SK-N-SH (cell line): ENCODE measurements at regions not wholly inside any gene's neighbourhood (a gene's known extent, or its start where the extent isn't known, plus 50 kb on each side); places are given as distances from the start of the nearest gene placed in this dataset.

Experiments used
- CTCF ChIA-PET: fragments of 300-600, 350-600 bp; formaldehyde crosslinking; extraction: SDS; loops from one replicate; lab custom pipeline; 2021; lab: Yijun Ruan, JAX
- POLR2A ChIA-PET: fragments of 350-600 bp; sonication (Branson Sonifier 250); formaldehyde crosslinking; extraction: SDS; loops from one replicate; lab custom pipeline; 2020; ENCODE audit warnings: antibody characterized with exemption, inconsistent platforms; lab: Yijun Ruan, JAX
- DNase-seq: peaks from one replicate; pipeline ENCODE4 v3.0.0; 2012
- H2AFZ ChIP-seq: fragments of 200-600 bp; sonication (generic); 2 replicates; pipeline ENCODE4 v1.8.1; 2016; ENCODE audit warnings: antibody characterized with exemption, mild to moderate bottlenecking, low read depth
- H3F3A ChIP-seq: fragments of 200-600 bp; sonication (generic); replicated peaks from 2 replicates; pipeline ENCODE3; 2016; ENCODE audit warnings: antibody characterized with exemption, mild to moderate bottlenecking; ENCODE audit not compliant: insufficient read depth
- H3K27ac ChIP-seq, 2 experiments: fragments of 200-500 bp in 1 of 2; fragments of 200-600 bp in 1 of 2; sonication (Bioruptor generic) in 1 of 2; sonication (generic), shearing (Covaris generic) in 1 of 2; 2 replicates each; pipeline versions ENCODE4 v1.5.1 to v1.6.1; 2014 to 2016; ENCODE audit warnings: low read depth in 2 of 2, inconsistent platforms in 1 of 2, low read length in 1 of 2, mild to moderate bottlenecking in 1 of 2, mixed read lengths in 1 of 2
- H3K27me3 ChIP-seq: fragments of 200-600 bp; sonication (generic), shearing (Covaris generic); 2 replicates; pipeline ENCODE4 v1.6.1; 2016; ENCODE audit warnings: mixed run types; ENCODE audit not compliant: insufficient read depth
- H3K36me3 ChIP-seq, 2 experiments: fragments of 200-500 bp in 1 of 2; fragments of 200-600 bp in 1 of 2; sonication (Bioruptor generic) in 1 of 2; sonication (generic) in 1 of 2; replicated peaks in 1 of 2; 2 replicates each; pipeline versions ENCODE3 to v1.5.1; 2014 to 2016; ENCODE audit warnings: low read length in 1 of 2, mild to moderate bottlenecking in 1 of 2; ENCODE audit not compliant: insufficient read depth in 2 of 2, control insufficient read depth in 1 of 2
- H3K4me1 ChIP-seq, 2 experiments: fragments of 200-500 bp in 1 of 2; fragments of 200-600 bp in 1 of 2; sonication (Bioruptor generic) in 1 of 2; sonication (generic), shearing (Covaris generic) in 1 of 2; 2 replicates each; pipeline versions ENCODE4 v1.5.1 to v1.6.1; 2014 to 2016; ENCODE audit warnings: low read depth in 1 of 2, low read length in 1 of 2, mixed run types in 1 of 2; ENCODE audit not compliant: insufficient read depth in 2 of 2, control insufficient read depth in 1 of 2
- H3K4me2 ChIP-seq: fragments of 200-600 bp; sonication (generic), shearing (Covaris generic); 2 replicates; pipeline ENCODE4 v1.6.1; 2017; ENCODE audit warnings: mixed run types
- H3K4me3 ChIP-seq, 2 experiments: fragments of 200-500 bp in 1 of 2; fragments of 200-600 bp in 1 of 2; sonication (Bioruptor generic) in 1 of 2; sonication (generic), shearing (Covaris generic) in 1 of 2; 2 replicates each; pipeline versions ENCODE4 v1.5.1 to v1.8.1; 2014 to 2016; ENCODE audit warnings: low read depth in 2 of 2, inconsistent platforms in 1 of 2, low read length in 1 of 2, mild to moderate bottlenecking in 1 of 2, mixed read lengths in 1 of 2, moderate library complexity in 1 of 2
- H3K79me2 ChIP-seq: fragments of 200-600 bp; sonication (generic); 2 replicates; pipeline ENCODE4 v1.8.1; 2017; ENCODE audit warnings: mild to moderate bottlenecking; ENCODE audit not compliant: insufficient read depth
- H3K9ac ChIP-seq: fragments of 200-600 bp; sonication (generic); 2 replicates; pipeline ENCODE4 v1.6.1; 2017; ENCODE audit warnings: mixed run types
- H3K9me2 ChIP-seq: fragments of 200-600 bp; sonication (generic); 2 replicates; pipeline ENCODE4 v1.6.1; 2017; ENCODE audit warnings: mixed run types
- H3K9me3 ChIP-seq: fragments of 200-600 bp; sonication (generic); 2 replicates; pipeline ENCODE4 v1.6.1; 2017; ENCODE audit warnings: mixed run types, mild to moderate bottlenecking, moderate library complexity
- H4K20me1 ChIP-seq: fragments of 200-600 bp; sonication (generic); 2 replicates; pipeline ENCODE4 v1.6.1; 2017; ENCODE audit warnings: mild to moderate bottlenecking, mixed run types; ENCODE audit not compliant: insufficient read depth
- EP300 ChIP-seq, 2 experiments: IDR thresholded peaks; 2 replicates each; pipeline versions ENCODE4 v1.4.0 to v1.6.1; 2012; ENCODE audit warnings: borderline replicate concordance in 1 of 2, low read depth in 1 of 2, low read length in 1 of 2
- MEF2A ChIP-seq: IDR thresholded peaks from 2 replicates; pipeline ENCODE4 v1.4.0; 2012; ENCODE audit warnings: low read depth, borderline replicate concordance
- RAD21 ChIP-seq: IDR thresholded peaks from 2 replicates; pipeline ENCODE4 v1.6.1; 2012; ENCODE audit warnings: mild to moderate bottlenecking, low read length
- RCOR1 ChIP-seq: fragments of 150-350 bp; IDR thresholded peaks from 2 replicates; pipeline ENCODE4 v1.6.1; 2017; ENCODE audit warnings: antibody characterized with exemption, low read length
- SMC3 ChIP-seq: IDR thresholded peaks from 2 replicates; pipeline ENCODE4 v1.6.1; 2012; ENCODE audit warnings: low read depth, low read length, improper control_type of control experiment
- WGBS: methylation state at CpG from one replicate; pipeline ENCODE4 v1.1.6; 2017; ENCODE audit warnings: low lambda C conversion rate; 5-methylcytosine and 5-hydroxymethylcytosine counted together
- TF ChIP-seq, protein P1 (sequence below): fragments of 200-600 bp; sonication (generic); IDR thresholded peaks from 2 replicates; pipeline ENCODE4 v1.6.1; 2017; ENCODE audit warnings: antibody characterized with exemption, mild to moderate bottlenecking, moderate library complexity
- TF ChIP-seq, protein P2 (sequence below): IDR thresholded peaks from 2 replicates; pipeline ENCODE4 v1.4.0; 2012; ENCODE audit warnings: low read depth
- TF ChIP-seq, protein P3 (sequence below): fragments of 150-350 bp; IDR thresholded peaks from 2 replicates; pipeline ENCODE4 v1.6.1; 2016; ENCODE audit warnings: mild to moderate bottlenecking, low read depth, low read length
- TF ChIP-seq, protein P4 (sequence below): IDR thresholded peaks from 2 replicates; pipeline ENCODE4 v1.6.1; 2012; ENCODE audit warnings: mild to moderate bottlenecking, low read depth, low read length, moderate library complexity

DNA sequence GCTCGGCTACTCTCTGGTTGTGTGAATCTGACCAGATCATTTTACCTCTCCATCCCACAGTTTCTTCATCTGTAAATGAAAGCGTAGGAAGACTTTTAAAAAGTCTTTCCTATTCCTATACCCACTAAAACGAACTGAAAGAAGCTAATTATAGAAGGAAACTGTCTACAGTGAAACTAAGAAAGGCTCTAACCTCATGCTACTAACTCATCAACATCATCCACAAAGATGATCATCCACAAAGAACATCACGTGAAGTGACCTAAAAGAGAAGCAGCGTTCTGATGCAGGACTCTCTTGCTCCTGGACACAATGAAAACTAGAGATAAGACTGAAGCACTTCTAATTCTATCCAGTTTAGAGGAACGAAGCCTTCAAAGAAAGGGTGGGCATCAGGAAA lies 58.5 kb upstream of the OSBPL8 start:
- Histone ChIP-seq H3K79me2 (no peaks in the 10 kb centered on the region), H3K27me3 (no peaks in the 10 kb centered on the region), H3K9me3 (no peaks in the 10 kb centered on the region), H2AFZ (no peak overlapping the region), H3K27ac (no peak overlapping the region), H3K4me2 (no peak overlapping the region), H3F3A (no peaks in the 10 kb centered on the region), H3K9me2 (no peaks in the 10 kb centered on the region), H4K20me1 (no peaks in the 10 kb centered on the region), H3K4me3 (no peak overlapping the region), H3K4me1 (no peaks in the 10 kb centered on the region; a peak in 1 of 4 replicates), H3K36me3 (no peaks in the 10 kb centered on the region), H3K9ac (no peak overlapping the region)
- CTCF ChIA-PET = interaction anchor here (1.4 kb wide), 1 partner anchor 31 kb away, joined by 4 read pairs; no protein-coding TSS in a partner anchor
- POLR2A ChIA-PET = no interaction called here
- TF ChIP-seq, protein P1, sequence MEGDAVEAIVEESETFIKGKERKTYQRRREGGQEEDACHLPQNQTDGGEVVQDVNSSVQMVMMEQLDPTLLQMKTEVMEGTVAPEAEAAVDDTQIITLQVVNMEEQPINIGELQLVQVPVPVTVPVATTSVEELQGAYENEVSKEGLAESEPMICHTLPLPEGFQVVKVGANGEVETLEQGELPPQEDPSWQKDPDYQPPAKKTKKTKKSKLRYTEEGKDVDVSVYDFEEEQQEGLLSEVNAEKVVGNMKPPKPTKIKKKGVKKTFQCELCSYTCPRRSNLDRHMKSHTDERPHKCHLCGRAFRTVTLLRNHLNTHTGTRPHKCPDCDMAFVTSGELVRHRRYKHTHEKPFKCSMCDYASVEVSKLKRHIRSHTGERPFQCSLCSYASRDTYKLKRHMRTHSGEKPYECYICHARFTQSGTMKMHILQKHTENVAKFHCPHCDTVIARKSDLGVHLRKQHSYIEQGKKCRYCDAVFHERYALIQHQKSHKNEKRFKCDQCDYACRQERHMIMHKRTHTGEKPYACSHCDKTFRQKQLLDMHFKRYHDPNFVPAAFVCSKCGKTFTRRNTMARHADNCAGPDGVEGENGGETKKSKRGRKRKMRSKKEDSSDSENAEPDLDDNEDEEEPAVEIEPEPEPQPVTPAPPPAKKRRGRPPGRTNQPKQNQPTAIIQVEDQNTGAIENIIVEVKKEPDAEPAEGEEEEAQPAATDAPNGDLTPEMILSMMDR = no peak
- TF ChIP-seq MEF2A (no peak), RCOR1 (no peak)
- TF ChIP-seq, protein P2, sequence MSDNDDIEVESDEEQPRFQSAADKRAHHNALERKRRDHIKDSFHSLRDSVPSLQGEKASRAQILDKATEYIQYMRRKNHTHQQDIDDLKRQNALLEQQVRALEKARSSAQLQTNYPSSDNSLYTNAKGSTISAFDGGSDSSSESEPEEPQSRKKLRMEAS = no peak
- no peak for DNase-seq
- WGBS = 63% methylated on average over 6 of the region's 6 CpGs

DNA sequence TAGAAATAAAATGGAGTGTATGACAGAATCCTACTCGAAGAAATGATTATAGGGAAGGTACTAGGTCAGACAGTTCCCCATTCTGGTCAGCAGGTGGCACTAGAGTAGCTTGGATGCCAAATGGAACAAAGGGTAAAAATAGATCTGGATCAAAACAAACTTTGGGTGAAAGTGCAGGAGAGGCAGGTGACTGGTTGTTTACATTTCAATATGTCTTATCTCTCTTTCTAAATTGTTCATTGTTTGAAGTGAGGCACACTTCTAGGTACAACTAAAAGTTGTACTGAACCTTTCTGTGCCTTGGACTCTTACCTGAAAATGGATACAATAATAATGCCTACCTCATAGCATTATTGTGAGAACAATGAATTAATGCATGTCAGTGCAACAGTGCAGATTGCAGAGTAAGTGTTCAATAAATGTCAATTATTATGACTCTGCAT lies 62.0 kb upstream of the OSBPL8 start:
- H3K79me2 ChIP-seq = no peaks in the 10 kb centered on the region
- peaks cover 0 to 3% of the 10 kb centered on the region in 2 experiments; a peak in 2 of 4 replicates for H3K4me1 ChIP-seq
- POLR2A ChIA-PET = no interaction called here
- H3F3A ChIP-seq = no peaks in the 10 kb centered on the region
- no peak overlapping the region for H2AFZ ChIP-seq
- TF ChIP-seq MEF2A = peak; percentile 82; the same call in 1 of the 2 replicates
- TF ChIP-seq, protein P1 = peak; percentile 96
- TF ChIP-seq EP300 (IDR thresholded peaks at IDR 0.05; ENCODE audit: borderline replicate concordance in 1 of 2, low read depth in 1 of 2, low read length in 1 of 2) = no peak
- TF ChIP-seq, protein P3, sequence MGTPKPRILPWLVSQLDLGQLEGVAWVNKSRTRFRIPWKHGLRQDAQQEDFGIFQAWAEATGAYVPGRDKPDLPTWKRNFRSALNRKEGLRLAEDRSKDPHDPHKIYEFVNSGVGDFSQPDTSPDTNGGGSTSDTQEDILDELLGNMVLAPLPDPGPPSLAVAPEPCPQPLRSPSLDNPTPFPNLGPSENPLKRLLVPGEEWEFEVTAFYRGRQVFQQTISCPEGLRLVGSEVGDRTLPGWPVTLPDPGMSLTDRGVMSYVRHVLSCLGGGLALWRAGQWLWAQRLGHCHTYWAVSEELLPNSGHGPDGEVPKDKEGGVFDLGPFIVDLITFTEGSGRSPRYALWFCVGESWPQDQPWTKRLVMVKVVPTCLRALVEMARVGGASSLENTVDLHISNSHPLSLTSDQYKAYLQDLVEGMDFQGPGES = no peak
- TF ChIP-seq, protein P4, sequence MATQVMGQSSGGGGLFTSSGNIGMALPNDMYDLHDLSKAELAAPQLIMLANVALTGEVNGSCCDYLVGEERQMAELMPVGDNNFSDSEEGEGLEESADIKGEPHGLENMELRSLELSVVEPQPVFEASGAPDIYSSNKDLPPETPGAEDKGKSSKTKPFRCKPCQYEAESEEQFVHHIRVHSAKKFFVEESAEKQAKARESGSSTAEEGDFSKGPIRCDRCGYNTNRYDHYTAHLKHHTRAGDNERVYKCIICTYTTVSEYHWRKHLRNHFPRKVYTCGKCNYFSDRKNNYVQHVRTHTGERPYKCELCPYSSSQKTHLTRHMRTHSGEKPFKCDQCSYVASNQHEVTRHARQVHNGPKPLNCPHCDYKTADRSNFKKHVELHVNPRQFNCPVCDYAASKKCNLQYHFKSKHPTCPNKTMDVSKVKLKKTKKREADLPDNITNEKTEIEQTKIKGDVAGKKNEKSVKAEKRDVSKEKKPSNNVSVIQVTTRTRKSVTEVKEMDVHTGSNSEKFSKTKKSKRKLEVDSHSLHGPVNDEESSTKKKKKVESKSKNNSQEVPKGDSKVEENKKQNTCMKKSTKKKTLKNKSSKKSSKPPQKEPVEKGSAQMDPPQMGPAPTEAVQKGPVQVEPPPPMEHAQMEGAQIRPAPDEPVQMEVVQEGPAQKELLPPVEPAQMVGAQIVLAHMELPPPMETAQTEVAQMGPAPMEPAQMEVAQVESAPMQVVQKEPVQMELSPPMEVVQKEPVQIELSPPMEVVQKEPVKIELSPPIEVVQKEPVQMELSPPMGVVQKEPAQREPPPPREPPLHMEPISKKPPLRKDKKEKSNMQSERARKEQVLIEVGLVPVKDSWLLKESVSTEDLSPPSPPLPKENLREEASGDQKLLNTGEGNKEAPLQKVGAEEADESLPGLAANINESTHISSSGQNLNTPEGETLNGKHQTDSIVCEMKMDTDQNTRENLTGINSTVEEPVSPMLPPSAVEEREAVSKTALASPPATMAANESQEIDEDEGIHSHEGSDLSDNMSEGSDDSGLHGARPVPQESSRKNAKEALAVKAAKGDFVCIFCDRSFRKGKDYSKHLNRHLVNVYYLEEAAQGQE = no peak
- peak; percentile 94 for TF ChIP-seq SMC3
- TF ChIP-seq RAD21 = peak; percentile 98
- no peak overlapping the region for H3K9ac ChIP-seq
- H3K4me2 ChIP-seq = no peak overlapping the region
- CTCF ChIA-PET = interaction anchor here (0.6 to 3.1 kb wide), 36 partner anchors 9 to 1064 kb away, joined by 3 to 63 read pairs (median 4); partner anchors contain the start of gene CSRP2
- no peaks in the 10 kb centered on the region for H4K20me1 ChIP-seq
- H3K9me3 ChIP-seq = no peaks in the 10 kb centered on the region
- H3K27ac ChIP-seq = no peak overlapping the region
- no peaks in the 10 kb centered on the region for H3K27me3 ChIP-seq
- DNase-seq = peak; percentile 63
- no peak overlapping the region; a peak in 1 of 4 replicates for H3K4me3 ChIP-seq
- no peaks in the 10 kb centered on the region for H3K9me2 ChIP-seq
- 11% methylated on average over 1 of the region's 1 CpG for WGBS
- no peaks in the 10 kb centered on the region for H3K36me3 ChIP-seq
